Prostate gland (tissue), 2 donors: ENCODE measurements at regions not wholly inside any gene's neighbourhood (a gene's known extent, or its start where the extent isn't known, plus 50 kb on each side); places are given as distances from the start of the nearest gene placed in this dataset.

ENCODE experiments used
- DNase-seq: peaks from one replicate; pipeline ENCODE4 v3.0.0-alpha.2; 2019; ENCODE audit warnings: low spot score
- H3K27ac ChIP-seq, 2 donors: fragments of 200-600 bp; sonication (generic); 2 replicates each; pipeline ENCODE4 v1.5.1; 2017 to 2019
- H3K27me3 ChIP-seq: fragments of 200-600 bp; sonication (generic); replicated peaks from 2 replicates; pipeline ENCODE4 v1.5.1; 2019; ENCODE audit not compliant: insufficient read depth
- H3K36me3 ChIP-seq, 2 donors: fragments of 200-600 bp; sonication (generic); 1 replicate in 1 of 2; 2 replicates in 1 of 2; pipeline versions ENCODE4 v1.5.1 to v1.8.1; 2017 to 2019
- H3K4me1 ChIP-seq: fragments of 200-600 bp; sonication (generic); replicated peaks from 2 replicates; pipeline ENCODE4 v1.5.1; 2019
- H3K4me3 ChIP-seq, 2 donors: fragments of 200-600 bp; sonication (generic); 2 replicates each; pipeline ENCODE4 v1.5.1; 2017 to 2019
- H3K9me3 ChIP-seq: fragments of 200-600 bp; sonication (generic); 2 replicates; pipeline ENCODE4 v1.5.1; 2017
- CTCF ChIP-seq, 4 experiments: fragments of 200-600 bp in 2 of 4; fragments of 450-650 bp in 2 of 4; sonication (generic) in 2 of 4; IDR thresholded peaks; 1 replicate in 3 of 4; 2 replicates in 1 of 4; pipeline ENCODE4 v1.5.1; 2016 to 2019; ENCODE audit warnings: antibody characterized with exemption in 4 of 4, mild to moderate bottlenecking in 2 of 4, moderate library complexity in 2 of 4
- POLR2A ChIP-seq: fragments of 450-650 bp; IDR thresholded peaks from one replicate; pipeline ENCODE4 v1.6.1; 2016; ENCODE audit warnings: antibody characterized with exemption, mild to moderate bottlenecking
- POLR2AphosphoS5 ChIP-seq: sonication (generic); formaldehyde crosslinking; IDR thresholded peaks from one replicate; pipeline ENCODE4 v1.6.1; 2017; ENCODE audit warnings: antibody characterized with exemption
- WGBS: methylation state at CpG from one replicate; pipeline ENCODE4 v1.1.5; 2018; 5-methylcytosine and 5-hydroxymethylcytosine counted together
- intact Hi-C: fragments of 100-400 bp; cut with DNase I; formaldehyde crosslinking; loops from one replicate; pipeline ENCODE4 v1.14.2; 2022

- WGBS: 72% methylated on average over 1 of the region's 1 CpG
- Histone ChIP-seq H3K4me3 (no peak overlapping the region), H3K27me3 (peaks cover 2% of the 10 kb centered on the region), H3K27ac (no peak overlapping the region), H3K4me1 (no peaks in the 10 kb centered on the region), H3K36me3 (no peaks in the 10 kb centered on the region), H3K9me3 (no peaks in the 10 kb centered on the region)
- no peak for TF ChIP-seq CTCF (IDR thresholded peaks at IDR 0.05)
- TF ChIP-seq POLR2AphosphoS5: no peak
- TF ChIP-seq POLR2A: no peak
- no peak for DNase-seq
- intact Hi-C loops: no loop called here
Observed at GRCh38 chr2:118686346-118686745, 161.1 kb downstream of the EN1 start.

GRCh38 chr2:118683460-118683859 lies 164.0 kb downstream of the EN1 start:
- DNase-seq: no peak
- no peak overlapping the region for H3K4me3 ChIP-seq
- no peaks in the 10 kb centered on the region for H3K27me3 ChIP-seq
- no peaks in the 10 kb centered on the region for H3K4me1 ChIP-seq
- H3K27ac ChIP-seq: no peak overlapping the region
- H3K9me3 ChIP-seq: no peaks in the 10 kb centered on the region
- H3K36me3 ChIP-seq: no peaks in the 10 kb centered on the region
- TF ChIP-seq POLR2AphosphoS5: no peak
- no peak for TF ChIP-seq CTCF (IDR thresholded peaks at IDR 0.05)
- TF ChIP-seq POLR2A: no peak
- WGBS: 94% methylated on average over 5 of the region's 5 CpGs
- intact Hi-C loops: no loop called here

- H3K9me3 ChIP-seq: no peaks in the 10 kb centered on the region
- no peak for TF ChIP-seq CTCF (IDR thresholded peaks at IDR 0.05)
- TF ChIP-seq POLR2AphosphoS5: no peak
- TF ChIP-seq POLR2A: no peak
- no peak overlapping the region for H3K27ac ChIP-seq
- 45% methylated on average over 2 of the region's 2 CpGs for WGBS
- H3K4me1 ChIP-seq: no peaks in the 10 kb centered on the region
- no peaks in the 10 kb centered on the region for H3K36me3 ChIP-seq
- DNase-seq: no peak
- H3K27me3 ChIP-seq: no peaks in the 10 kb centered on the region
- H3K4me3 ChIP-seq: no peak overlapping the region
- intact Hi-C loops: no loop called here
Observed at GRCh38 chr2:118678985-118679384, 168.5 kb downstream of the EN1 start.

DNA sequence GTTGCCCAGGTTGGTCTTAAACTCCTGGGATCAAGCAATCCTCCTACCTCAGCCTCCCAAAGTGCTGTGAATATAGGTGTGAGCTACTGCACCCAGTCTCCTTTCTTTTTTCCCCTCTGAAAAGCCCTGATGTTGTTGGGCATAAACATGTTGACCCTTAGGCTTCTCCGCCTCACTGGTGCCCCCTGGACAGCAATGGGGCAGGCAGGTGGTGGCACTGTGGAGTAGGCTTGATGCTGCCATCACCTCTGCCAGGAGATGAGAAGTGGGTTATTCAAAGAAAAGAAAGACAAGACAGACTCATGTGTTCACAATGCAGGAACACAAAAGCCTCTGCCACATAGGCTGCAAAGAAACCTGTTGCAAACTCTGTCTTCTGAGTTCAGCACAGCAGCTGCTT lies 169.9 kb downstream of the EN1 start:
- H3K4me1 ChIP-seq: no peaks in the 10 kb centered on the region
- TF ChIP-seq POLR2A (no peak), POLR2AphosphoS5 (no peak), CTCF (IDR thresholded peaks at IDR 0.05) (no peak)
- intact Hi-C loops: no loop called here
- no peak for DNase-seq
- WGBS: 67% methylated on average over 1 of the region's 1 CpG
- H3K9me3 ChIP-seq: no peaks in the 10 kb centered on the region
- no peaks in the 10 kb centered on the region for H3K27me3 ChIP-seq
- no peaks in the 10 kb centered on the region for H3K36me3 ChIP-seq
- H3K27ac ChIP-seq: no peak overlapping the region
- no peak overlapping the region for H3K4me3 ChIP-seq

GRCh38 chr2:118675531-118675930 lies 171.9 kb downstream of the EN1 start:
- Histone ChIP-seq H3K36me3 (no peaks in the 10 kb centered on the region), H3K27me3 (no peaks in the 10 kb centered on the region), H3K4me3 (no peak overlapping the region), H3K4me1 (no peaks in the 10 kb centered on the region), H3K9me3 (no peaks in the 10 kb centered on the region), H3K27ac (no peak overlapping the region)
- no peak for TF ChIP-seq CTCF (IDR thresholded peaks at IDR 0.05)
- TF ChIP-seq POLR2AphosphoS5: no peak
- no peak for TF ChIP-seq POLR2A
- intact Hi-C loops: no loop called here
- no peak for DNase-seq
